GM18907 (cell line): ENCODE measurements at regions not wholly inside any gene's neighbourhood (a gene's known extent, or its start where the extent isn't known, plus 50 kb on each side); places are given as distances from the start of the nearest gene placed in this dataset.
A peak's percentile ranks its signal among the peaks of the same experiment; 100 is the strongest.
"Not testable (repeated sequence)": the region's sequence is repeated elsewhere in the genome, so short reads cannot be mapped to it uniquely, and the experiment has no call there.

Experiments
- ATAC-seq: cut with Tn5 transposase; IDR thresholded peaks from one replicate; pipeline ENCODE4 v1.9.1; 2021; ENCODE audit warnings: mild to moderate bottlenecking, moderate library complexity; ENCODE audit not compliant: unreplicated experiment

GRCh38 chr6:141790921-141791320, 341.8 kb upstream of the GJE1 start:
- ATAC-seq: no peak

DNA sequence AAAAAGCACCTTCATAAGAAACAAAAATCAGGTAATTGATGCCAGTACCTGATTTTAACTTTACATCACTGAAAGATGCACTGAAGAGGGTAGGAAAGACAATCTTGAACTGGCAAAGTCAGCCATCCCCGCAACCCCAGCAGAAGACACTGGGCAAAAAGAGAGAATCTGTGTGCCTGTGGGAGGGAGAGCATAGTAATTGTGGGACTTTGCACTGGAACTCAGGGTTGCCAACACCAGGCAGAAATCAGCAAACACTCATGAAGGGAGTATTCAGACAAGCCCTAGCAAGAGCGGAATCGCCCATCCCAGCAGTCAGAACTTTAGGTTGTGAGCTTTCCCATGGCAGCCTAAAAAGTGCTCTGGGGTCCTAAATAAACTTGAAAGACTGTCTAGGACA, 344.6 kb upstream of the GJE1 start:
- no peak for ATAC-seq

- ATAC-seq: no peak
Measured at GRCh38 chr6:141783585-141783984, 349.1 kb upstream of the GJE1 start.

GRCh38 chr6:141780296-141780695, 352.4 kb upstream of the GJE1 start:
- no peak for ATAC-seq

DNA sequence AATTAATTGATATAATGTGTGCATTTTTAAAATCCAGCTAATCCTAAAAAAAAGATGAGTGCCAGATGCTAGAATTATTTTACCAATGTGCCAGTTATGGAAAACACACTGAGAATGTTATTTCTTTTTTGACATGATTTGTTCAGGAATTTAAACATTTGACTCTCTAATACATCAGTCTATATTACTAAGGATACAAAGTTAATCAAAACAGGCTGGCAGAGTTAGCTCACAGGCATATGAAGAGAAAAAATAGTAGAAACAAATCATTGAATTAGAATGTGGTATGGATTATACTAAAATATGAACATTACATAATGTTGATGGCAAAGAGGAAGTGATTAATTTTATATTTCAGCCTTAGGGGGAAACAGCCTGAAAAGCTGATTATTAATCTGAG, 368.3 kb upstream of the GJE1 start:
- ATAC-seq: no peak

- ATAC-seq: no peak
Measured at GRCh38 chr6:141758430-141758829, 374.3 kb upstream of the GJE1 start.

DNA sequence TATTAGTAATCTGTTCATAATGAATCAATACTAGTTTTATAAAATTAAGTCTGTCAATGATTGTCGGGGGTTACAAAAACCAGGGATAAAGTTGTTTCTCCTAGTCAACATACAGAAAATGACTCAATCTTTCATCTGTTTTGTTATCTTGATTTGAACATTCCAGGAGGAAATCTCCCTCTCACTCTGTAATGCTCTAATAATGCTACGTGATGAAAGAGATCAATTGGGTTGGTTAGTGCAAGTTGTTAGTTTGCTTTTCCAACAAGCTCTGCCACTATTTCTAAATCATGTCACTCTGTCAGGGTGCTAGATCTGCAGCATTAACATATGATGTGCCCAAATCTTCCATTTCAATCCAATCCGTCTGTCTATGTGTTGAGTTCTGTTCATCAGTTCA, 379.5 kb upstream of the GJE1 start:
- no peak for ATAC-seq

DNA sequence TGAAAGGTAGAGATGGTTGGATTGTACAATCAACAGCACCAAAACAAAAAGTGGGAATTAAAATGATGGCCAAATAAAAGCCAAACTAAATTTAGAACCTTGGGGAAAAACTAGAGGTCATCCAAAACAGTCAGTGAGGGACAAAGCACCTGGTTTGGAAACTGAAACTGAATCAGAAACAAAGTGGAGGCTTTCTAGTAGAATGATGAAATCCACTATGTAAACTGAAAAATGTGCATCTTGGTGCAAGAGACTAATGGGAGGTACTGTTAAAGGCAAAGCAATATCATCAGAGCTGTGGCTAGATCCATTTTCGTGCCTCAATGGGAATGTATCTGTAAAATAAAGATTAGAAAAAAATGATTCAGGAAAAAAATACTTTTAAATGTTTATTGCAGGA, 380.0 kb upstream of the GJE1 start:
- peak; percentile 78 for ATAC-seq

DNA sequence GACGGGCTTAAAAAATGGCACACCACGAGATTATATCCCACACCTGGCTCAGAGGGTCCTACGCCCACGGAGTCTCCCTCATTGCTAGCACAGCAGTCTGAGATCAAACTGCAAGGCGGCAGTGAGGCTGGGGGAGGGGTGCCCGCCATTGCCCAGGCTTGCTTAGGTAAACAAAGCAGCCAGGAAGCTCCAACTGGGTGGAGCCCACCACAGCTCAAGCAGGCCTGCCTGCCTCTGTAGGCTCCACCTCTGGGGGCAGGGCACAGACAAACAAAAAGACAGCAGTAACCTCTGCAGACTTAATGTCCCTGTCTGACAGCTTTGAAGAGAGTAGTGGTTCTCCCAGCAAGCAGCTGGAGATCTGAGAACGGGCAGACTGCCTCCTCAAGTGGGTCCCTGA, 386.4 kb upstream of the GJE1 start:
- ATAC-seq: not testable (repeated sequence)

DNA sequence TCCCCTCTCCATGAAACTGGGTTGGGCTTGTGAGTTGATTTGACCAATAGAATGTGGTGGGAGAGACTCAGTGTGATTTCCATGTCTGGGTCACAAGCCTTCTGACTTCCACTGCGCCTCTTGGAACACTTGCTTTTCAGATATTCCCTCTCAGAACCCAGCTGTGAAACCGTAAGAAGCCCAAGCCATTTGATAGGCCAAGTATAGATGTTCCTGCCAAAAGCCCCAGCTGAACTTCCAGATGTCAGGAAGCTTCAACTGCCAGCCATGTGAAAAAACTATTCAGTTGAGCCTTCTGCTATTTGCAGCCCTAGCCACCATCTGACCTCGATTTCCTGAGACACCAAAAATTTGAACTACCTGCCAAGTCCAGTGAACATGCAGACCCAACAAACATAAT, 387.8 kb upstream of the GJE1 start:
- ATAC-seq: no peak

GRCh38 chr6:141744194-141744925, 388.4 kb upstream of the GJE1 start:
- no peak for ATAC-seq

GRCh38 chr6:141736104-141736503, 396.6 kb upstream of the GJE1 start:
- ATAC-seq: no peak

GRCh38 chr6:141735126-141735525, 397.6 kb upstream of the GJE1 start:
- ATAC-seq: no peak

DNA sequence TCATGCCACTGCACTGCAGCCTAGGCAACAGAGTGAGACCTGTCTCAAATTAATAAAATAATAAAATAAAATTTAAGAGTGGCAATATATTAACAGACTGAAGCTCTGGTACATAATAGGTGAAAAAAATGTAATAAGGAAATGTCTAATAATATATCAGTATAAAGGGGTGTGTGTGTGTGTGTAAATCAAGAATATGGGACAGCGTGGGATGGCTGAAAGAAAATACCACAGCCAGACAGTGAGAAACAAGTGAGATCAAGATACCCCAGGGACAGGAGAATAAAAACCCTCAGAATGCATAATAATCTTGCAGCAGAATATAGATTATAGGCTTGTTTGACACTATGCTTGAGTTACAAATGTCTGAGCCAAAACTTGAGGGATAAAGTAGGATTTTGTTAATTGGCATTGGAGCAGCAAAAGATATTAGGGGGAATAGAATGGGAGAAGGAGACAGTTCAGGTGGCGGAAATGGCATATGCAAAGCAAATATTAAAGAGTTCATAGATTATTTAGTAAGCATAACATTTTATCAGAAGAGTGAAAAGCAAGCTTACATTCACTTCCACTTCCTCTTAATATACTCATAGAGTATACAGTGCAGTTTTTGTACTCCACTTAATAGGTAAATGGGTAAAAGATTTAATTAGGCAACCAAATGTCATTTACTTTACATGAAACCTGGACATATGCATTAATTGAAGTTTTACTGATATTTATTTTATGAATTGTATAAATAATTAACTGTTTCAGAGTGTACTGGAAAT, 398.5 kb upstream of the GJE1 start:
- ATAC-seq: no peak

- no peak for ATAC-seq
Measured at GRCh38 chr6:141729146-141729545, 403.6 kb upstream of the GJE1 start.

GRCh38 chr6:141728330-141728729, 404.4 kb upstream of the GJE1 start:
- ATAC-seq: no peak

DNA sequence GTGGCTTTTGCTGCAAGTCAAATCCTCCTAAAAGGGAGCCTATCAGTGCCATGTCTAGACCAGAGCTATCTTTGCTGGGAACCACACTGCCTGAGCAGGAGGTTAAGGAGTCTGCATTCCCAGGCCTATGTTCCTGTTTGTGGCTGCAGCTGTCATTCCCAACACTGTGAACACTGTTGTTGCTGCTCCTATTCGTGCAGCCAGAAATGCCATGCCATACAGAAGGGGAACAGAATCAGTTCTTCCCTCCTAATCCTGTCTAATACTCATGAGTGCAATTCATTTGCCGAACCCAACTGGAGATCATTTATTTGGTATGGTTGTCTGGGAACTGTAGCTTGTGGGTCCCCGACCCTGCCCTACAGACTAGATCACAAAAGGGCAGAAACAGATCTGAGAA, 406.5 kb upstream of the GJE1 start:
- no peak for ATAC-seq

DNA sequence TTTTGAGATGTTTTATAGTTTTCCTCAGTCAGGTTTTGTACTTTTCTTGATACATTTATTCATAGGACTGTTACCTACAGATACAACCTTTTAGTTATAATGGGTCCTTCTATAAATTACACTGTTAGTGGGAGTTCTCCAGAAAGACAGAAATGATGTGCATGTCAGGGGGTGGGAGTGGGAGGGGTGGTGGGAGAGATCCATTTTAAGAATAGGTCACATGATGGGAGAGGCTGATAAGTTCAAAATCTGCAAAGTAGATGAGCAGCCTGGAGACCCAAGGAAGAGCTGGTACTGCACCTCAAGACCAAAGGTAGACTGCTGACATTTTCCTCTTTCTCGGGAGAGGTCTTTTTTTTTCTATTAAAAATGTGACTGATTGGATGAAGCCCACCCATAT, 408.0 kb upstream of the GJE1 start:
- no peak for ATAC-seq

GRCh38 chr6:141719476-141719875, 413.2 kb upstream of the GJE1 start:
- no peak for ATAC-seq

- ATAC-seq: no peak
Measured at GRCh38 chr6:141705431-141705830, 427.3 kb upstream of the GJE1 start.

DNA sequence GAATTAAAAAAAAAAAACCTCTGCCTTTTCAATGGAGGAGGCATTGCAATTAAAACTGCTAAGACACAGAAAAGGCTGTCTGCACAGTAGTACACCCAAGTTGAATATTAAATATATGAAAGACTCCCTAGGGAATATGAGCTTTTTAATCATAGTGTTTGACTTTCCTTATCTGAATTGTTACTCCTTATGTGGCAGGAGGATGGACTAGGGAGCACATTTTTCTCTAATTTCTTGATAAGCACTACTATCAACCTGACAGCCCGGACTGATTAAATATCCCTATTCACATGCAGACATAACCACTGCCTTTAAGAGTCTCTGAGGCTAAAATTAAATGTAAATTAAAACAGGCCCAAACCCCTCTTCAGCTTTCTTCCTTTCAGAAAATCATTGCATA, 428.6 kb upstream of the GJE1 start:
- no peak for ATAC-seq

GRCh38 chr6:141701732-141702131, 431.0 kb upstream of the GJE1 start:
- ATAC-seq: no peak

DNA sequence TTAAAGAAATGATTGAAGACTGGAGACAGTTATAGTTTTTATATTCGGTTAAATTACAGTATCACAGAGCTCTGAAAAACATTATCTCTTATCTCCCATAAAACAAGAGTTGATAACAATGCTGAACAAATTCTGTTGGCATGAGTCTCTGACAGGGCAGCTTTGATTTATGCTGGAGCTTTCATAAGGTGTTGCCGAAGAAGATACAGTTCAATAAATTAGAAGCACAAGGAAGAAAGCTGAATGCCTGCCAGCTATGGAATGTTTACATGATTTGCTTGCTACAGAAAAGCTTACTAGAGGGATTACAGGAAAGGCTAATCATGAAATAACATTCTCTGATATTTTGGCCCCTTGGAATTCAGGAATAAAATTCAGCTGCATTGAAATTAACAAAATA, 431.9 kb upstream of the GJE1 start:
- no peak for ATAC-seq
